ENCODE measurements at regions not wholly inside any gene's neighbourhood (a gene's known extent, or its start where the extent isn't known, plus 50 kb on each side); places are given as distances from the start of the nearest gene placed in this dataset.

GRCh38 chr1:216892581-216893160, 169.4 kb upstream of the ESRRG start:
- intact Hi-C loops (cut with micrococcal nuclease): no loop called here

GRCh38 chr1:216890871-216891270, 167.6 kb upstream of the ESRRG start:
- intact Hi-C loops (cut with micrococcal nuclease): no loop called here

GRCh38 chr1:216888731-216889130, 165.5 kb upstream of the ESRRG start:
- intact Hi-C loops (cut with micrococcal nuclease): no loop called here

- intact Hi-C loops (cut with micrococcal nuclease): no loop called here
Measured at GRCh38 chr1:216887032-216887431, 163.8 kb upstream of the ESRRG start.

- intact Hi-C loops (cut with micrococcal nuclease): no loop called here
Measured at GRCh38 chr1:216884614-216885229, 161.5 kb upstream of the ESRRG start.

- intact Hi-C loops (cut with micrococcal nuclease): no loop called here
Measured at GRCh38 chr1:216883518-216883917, 160.3 kb upstream of the ESRRG start.

- intact Hi-C loops (cut with micrococcal nuclease): no loop called here
Measured at GRCh38 chr1:216881695-216882094, 158.5 kb upstream of the ESRRG start.

- intact Hi-C loops (cut with micrococcal nuclease): no loop called here
Measured at GRCh38 chr1:216866714-216867113, 143.5 kb upstream of the ESRRG start.

GRCh38 chr1:216855810-216856209, 132.6 kb upstream of the ESRRG start:
- intact Hi-C loops (cut with micrococcal nuclease): no loop called here

GRCh38 chr1:216854836-216855484, 131.7 kb upstream of the ESRRG start:
- intact Hi-C loops (cut with micrococcal nuclease): no loop called here

- intact Hi-C loops (cut with micrococcal nuclease): no loop called here
Measured at GRCh38 chr1:216851073-216851472, 127.8 kb upstream of the ESRRG start.

GRCh38 chr1:216849146-216849545, 125.9 kb upstream of the ESRRG start:
- intact Hi-C loops (cut with micrococcal nuclease): no loop called here

GRCh38 chr1:216847397-216848036, 124.3 kb upstream of the ESRRG start:
- intact Hi-C loops (cut with micrococcal nuclease): no loop called here

- intact Hi-C loops (cut with micrococcal nuclease): no loop called here
Measured at GRCh38 chr1:216846339-216846738, 123.1 kb upstream of the ESRRG start.

- intact Hi-C loops (cut with micrococcal nuclease): no loop called here
Measured at GRCh38 chr1:216843409-216843808, 120.2 kb upstream of the ESRRG start.

- intact Hi-C loops (cut with micrococcal nuclease): no loop called here
Measured at GRCh38 chr1:216841165-216841564, 117.9 kb upstream of the ESRRG start.

GRCh38 chr1:216836316-216836715, 113.1 kb upstream of the ESRRG start:
- intact Hi-C loops (cut with micrococcal nuclease): no loop called here

- intact Hi-C loops (cut with micrococcal nuclease): no loop called here
Measured at GRCh38 chr1:216833509-216833908, 110.3 kb upstream of the ESRRG start.

GRCh38 chr1:216832192-216832591, 109.0 kb upstream of the ESRRG start:
- intact Hi-C loops (cut with micrococcal nuclease): no loop called here

- intact Hi-C loops (cut with micrococcal nuclease): no loop called here
Measured at GRCh38 chr1:216830424-216831210, 107.4 kb upstream of the ESRRG start.

GRCh38 chr1:216827251-216827650, 104.0 kb upstream of the ESRRG start:
- intact Hi-C loops (cut with micrococcal nuclease): no loop called here

GRCh38 chr1:216826646-216827045, 103.4 kb upstream of the ESRRG start:
- intact Hi-C loops (cut with micrococcal nuclease): no loop called here

Data from T-helper 1 cell treated with Interleukin-12 subunit alpha and Interleukin-12 subunit beta and Interleukin-4 antibody, amounts not matched to agents 30 ng/mL and 1 ng/mL, for 36 hours (primary cell).